H1 (cell line): ENCODE measurements at regions not wholly inside any gene's neighbourhood (a gene's known extent, or its start where the extent isn't known, plus 50 kb on each side); places are given as distances from the start of the nearest gene placed in this dataset.

Source experiments
- BACH1 ChIP-seq: IDR thresholded peaks from 2 replicates; pipeline ENCODE4 v1.6.1; 2012; ENCODE audit warnings: low read length, improper control_type of control experiment
- CBX5 ChIP-seq: fragments of 300-800, 300-1000 bp; sonication (generic); IDR thresholded peaks from 2 replicates; pipeline ENCODE4 v1.7.1; 2016; ENCODE audit warnings: antibody characterized with exemption, low read length, low read depth
- POLR2AphosphoS5 ChIP-seq: IDR thresholded peaks from 2 replicates; pipeline ENCODE4 v1.6.1; 2011; ENCODE audit warnings: low read depth, low read length
- TEAD4 ChIP-seq: IDR thresholded peaks from 2 replicates; pipeline ENCODE4 v1.6.1; 2012; ENCODE audit warnings: low read depth, low read length, inconsistent platforms, mixed read lengths
- TF ChIP-seq, protein P1 (sequence below): IDR thresholded peaks from 2 replicates; pipeline ENCODE4 v1.6.1; 2011; ENCODE audit warnings: low read depth, mild to moderate bottlenecking, low read length; ENCODE audit not compliant: insufficient read depth

DNA sequence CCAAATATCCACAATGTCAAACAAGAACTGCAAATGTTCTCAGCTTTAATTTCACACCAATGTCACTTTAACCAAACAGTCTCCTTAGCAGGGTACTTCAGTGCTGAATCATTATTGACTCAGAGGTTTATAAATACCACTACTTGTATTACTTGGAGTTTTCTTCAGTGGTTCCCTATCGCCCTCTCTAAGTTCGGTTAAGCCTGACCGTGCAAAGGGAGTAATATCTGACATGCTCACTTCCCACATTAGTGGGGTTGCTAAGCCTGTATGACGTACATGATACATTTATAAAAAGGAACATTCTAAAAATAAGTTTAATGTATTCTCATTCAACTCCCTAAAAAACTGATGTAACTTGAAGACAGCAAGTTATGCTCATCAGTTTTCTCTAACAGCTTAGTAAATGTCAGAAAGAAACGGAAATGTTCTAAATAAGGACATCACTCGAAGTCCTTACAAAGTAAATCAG lies 93.1 kb upstream of the ZC3H12C start (continued):
- TF ChIP-seq POLR2AphosphoS5 (no peak), TEAD4 (no peak), CBX5 (no peak), BACH1 (no peak)
- TF ChIP-seq, protein P1, sequence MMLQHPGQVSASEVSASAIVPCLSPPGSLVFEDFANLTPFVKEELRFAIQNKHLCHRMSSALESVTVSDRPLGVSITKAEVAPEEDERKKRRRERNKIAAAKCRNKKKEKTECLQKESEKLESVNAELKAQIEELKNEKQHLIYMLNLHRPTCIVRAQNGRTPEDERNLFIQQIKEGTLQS = no peak
